Choroid plexus epithelial cell (primary cell): ENCODE measurements at regions not wholly inside any gene's neighbourhood (a gene's known extent, or its start where the extent isn't known, plus 50 kb on each side); places are given as distances from the start of the nearest gene placed in this dataset.

ENCODE experiments used
- DNase-seq: peaks from one replicate; pipeline ENCODE4 v3.0.0-alpha.2; 2010; ENCODE audit warnings: low read depth
- H3K4me3 ChIP-seq: 2 replicates; pipeline ENCODE4 v1.5.1; 2011; ENCODE audit warnings: low read depth, mild to moderate bottlenecking, control low read depth, low read length, moderate library complexity
- TF ChIP-seq, protein P1 (sequence below): conservative IDR thresholded peaks from 2 replicates; pipeline ENCODE4 v1.5.1; 2011; ENCODE audit warnings: low read depth, mild to moderate bottlenecking, control low read depth, inconsistent platforms, low read length, moderate library complexity

DNA sequence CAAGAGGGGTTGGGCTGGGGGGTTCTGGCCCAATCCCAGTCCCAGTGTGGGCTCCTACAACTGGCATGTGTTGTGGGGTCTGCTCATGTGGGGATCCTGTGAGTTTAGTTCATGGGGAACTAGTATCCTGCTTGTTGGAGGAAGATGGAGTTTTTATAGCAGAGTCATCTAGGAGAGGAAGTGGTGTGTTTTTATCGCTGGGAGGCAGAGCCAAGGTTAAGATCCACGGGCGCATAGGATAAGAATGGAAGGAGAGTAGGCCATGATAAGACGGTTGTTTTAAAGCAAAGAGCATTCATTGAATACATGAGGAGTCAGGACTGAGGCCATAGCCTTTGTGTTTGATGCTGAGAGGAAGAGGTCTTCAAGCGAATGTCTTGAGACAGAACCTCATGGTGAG, 211.6 kb upstream of the COBL start:
- TF ChIP-seq, protein P1, sequence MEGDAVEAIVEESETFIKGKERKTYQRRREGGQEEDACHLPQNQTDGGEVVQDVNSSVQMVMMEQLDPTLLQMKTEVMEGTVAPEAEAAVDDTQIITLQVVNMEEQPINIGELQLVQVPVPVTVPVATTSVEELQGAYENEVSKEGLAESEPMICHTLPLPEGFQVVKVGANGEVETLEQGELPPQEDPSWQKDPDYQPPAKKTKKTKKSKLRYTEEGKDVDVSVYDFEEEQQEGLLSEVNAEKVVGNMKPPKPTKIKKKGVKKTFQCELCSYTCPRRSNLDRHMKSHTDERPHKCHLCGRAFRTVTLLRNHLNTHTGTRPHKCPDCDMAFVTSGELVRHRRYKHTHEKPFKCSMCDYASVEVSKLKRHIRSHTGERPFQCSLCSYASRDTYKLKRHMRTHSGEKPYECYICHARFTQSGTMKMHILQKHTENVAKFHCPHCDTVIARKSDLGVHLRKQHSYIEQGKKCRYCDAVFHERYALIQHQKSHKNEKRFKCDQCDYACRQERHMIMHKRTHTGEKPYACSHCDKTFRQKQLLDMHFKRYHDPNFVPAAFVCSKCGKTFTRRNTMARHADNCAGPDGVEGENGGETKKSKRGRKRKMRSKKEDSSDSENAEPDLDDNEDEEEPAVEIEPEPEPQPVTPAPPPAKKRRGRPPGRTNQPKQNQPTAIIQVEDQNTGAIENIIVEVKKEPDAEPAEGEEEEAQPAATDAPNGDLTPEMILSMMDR, result no peak
- H3K4me3 ChIP-seq, result no peak overlapping the region
- DNase-seq, result no peak

DNA sequence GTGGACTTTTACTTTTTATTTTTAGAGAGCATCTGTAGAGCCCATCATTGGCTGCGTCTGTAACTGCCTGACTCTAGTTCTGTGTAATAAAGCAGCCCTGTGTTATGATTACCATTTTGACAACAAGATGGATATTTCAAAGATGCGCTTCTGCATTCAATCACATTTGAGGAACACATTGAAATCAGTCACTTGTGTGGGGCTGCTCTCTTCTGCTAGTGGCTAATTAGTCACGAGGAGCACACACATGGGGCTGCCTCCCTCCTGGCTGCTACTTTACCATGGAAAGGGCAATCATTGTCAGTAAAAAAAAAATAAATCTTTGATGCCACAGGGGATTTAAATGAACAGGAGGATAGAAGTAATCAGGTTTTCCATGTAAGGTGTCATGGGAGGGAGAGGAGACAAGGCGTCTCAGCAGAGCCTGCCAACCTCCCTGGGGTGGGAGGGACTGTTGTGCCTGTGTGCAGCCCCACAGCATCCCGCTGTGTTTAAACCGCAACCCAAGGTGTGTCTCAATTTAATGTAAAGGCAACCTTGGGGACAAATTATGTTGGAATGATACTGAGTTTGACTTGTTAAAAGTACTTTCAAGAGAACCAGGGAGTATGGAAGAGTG, 205.2 kb upstream of the COBL start:
- no peak overlapping the region for H3K4me3 ChIP-seq
- no peak for DNase-seq
- TF ChIP-seq, protein P1, result no peak

DNA sequence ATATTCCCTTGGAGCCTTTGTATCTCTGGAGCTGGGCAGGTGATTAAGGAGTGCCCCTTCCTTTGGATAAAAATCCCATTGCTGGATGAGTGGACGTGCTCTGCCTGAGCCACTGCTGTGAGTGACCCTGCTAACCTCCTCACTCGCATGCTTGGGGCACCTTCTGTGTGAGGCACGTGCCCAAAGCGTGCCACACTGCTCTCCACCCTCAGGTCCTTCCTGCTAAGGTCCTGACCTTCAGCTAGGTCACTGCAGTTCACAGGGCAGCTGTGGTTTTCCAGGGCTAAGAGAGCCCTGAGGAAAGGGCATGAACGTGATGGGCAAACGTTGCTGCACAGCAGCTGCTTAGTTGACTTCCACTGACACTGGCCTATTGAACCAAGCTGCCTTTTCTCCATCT, 204.4 kb upstream of the COBL start:
- no peak for DNase-seq
- TF ChIP-seq, protein P1, result no peak

DNA sequence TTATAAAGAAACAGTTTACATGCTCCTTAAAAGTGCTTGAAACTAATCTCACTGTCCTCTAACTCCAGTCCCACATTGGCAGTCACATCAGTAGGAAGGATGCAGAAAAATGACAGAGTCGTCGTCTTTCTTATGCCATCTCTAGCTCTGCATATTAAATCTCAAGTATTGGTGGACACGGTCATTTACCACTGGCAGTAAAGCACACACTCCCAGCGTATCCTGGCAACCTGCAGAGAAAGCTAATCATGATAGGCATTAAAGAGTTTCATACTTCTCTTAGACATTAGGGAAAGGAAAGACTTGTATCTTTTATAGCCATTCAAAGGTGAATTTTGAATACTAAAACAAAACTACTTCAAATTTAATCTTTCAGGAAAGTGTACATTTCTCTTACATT, 202.0 kb upstream of the COBL start:
- TF ChIP-seq, protein P1, result no peak
- no peak for DNase-seq
- no peak overlapping the region for H3K4me3 ChIP-seq

More for the DNA sequence above, 204.4 kb upstream of the COBL start:
- H3K4me3 ChIP-seq, result no peak overlapping the region

DNA sequence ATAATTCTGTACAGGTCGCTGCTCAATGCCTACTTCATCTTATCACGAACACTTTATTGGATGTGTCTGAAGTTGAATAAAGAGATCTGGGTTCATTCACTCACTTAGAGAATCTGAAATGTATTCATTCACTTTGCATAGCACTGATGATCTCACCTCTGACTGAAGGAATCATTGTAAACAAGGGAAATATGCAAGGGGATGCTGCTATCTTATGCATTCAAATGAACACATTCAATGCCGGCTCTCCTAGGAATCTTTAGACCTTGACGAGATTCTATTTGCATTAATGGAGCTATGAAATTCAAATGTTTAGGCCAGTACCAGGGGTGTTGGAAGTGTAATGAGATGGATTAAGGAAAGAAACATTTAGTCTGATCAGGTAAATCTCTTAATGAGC, 200.6 kb upstream of the COBL start:
- TF ChIP-seq, protein P1, result no peak
- DNase-seq, result no peak
- H3K4me3 ChIP-seq, result no peak overlapping the region

DNA sequence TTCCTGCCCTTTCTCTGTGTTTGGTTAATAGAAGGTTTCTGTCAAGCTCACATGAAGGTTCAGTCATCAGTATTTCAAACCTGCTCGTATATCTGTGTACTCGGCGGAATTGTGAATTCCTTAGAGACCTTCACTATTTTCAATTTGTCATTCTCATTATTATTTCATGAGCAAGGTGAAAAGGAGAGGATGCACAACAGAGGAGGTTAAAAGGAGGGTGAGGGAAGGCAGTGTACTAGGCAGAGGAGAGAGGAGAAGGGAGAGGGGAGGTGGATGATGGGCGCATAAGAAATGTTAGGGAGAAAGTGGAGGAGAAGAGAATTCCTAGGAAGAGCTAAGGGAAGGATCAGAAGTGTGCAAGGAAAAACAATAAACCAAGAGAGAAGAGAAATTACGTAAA, 185.0 kb upstream of the COBL start:
- no peak for DNase-seq
- TF ChIP-seq, protein P1, result no peak
- no peak overlapping the region for H3K4me3 ChIP-seq

DNA sequence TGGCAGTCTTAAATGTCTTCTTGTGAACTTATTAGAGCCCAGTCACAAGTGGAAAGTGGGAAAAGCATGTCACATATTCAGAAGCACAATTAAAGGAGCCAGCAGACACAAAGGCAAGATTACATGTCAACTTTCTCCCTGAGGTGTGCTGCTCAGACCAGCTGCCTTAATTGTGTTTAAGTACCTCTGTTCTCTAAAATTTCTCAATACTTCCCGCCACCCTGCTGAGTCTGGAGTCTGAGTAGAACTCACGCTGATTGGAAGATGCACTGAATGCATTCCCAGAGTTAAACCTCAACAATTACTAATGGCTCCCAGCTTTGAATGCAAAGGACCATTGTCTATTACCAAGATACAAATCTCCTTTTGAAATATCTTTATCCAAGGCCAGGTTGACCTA, 166.4 kb upstream of the COBL start:
- TF ChIP-seq, protein P1, result no peak
- DNase-seq, result no peak
- H3K4me3 ChIP-seq, result no peak overlapping the region
